ENCODE measurements at regions not wholly inside any gene's neighbourhood (a gene's known extent, or its start where the extent isn't known, plus 50 kb on each side); places are given as distances from the start of the nearest gene placed in this dataset.
A peak's percentile ranks its signal among the peaks of the same experiment; 100 is the strongest.

GRCh38 chr10:131781791-131782190 lies 119.0 kb upstream of the PPP2R2D start:
- no peak for DNase-seq

GRCh38 chr10:131784363-131785120 lies 116.3 kb upstream of the PPP2R2D start:
- no peak for DNase-seq

GRCh38 chr10:131785121-131785460 lies 115.7 kb upstream of the PPP2R2D start:
- no peak for DNase-seq

GRCh38 chr10:131786756-131787605 lies 113.8 kb upstream of the PPP2R2D start:
- peak; percentile 41 for DNase-seq

GRCh38 chr10:131787961-131788360 lies 112.8 kb upstream of the PPP2R2D start:
- no peak for DNase-seq

GRCh38 chr10:131788386-131788785 lies 112.4 kb upstream of the PPP2R2D start:
- no peak for DNase-seq

GRCh38 chr10:131789516-131789915 lies 111.3 kb upstream of the PPP2R2D start:
- DNase-seq: no peak

GRCh38 chr10:131790021-131790420 lies 110.8 kb upstream of the PPP2R2D start:
- DNase-seq: peak; percentile 2

- DNase-seq: no peak
These were observed 108.7 kb upstream of the PPP2R2D start for GRCh38 chr10:131792011-131792651.

GRCh38 chr10:131792809-131793208 lies 108.0 kb upstream of the PPP2R2D start:
- DNase-seq: no peak

GRCh38 chr10:131795761-131796160 lies 105.0 kb upstream of the PPP2R2D start:
- no peak for DNase-seq

GRCh38 chr10:131797626-131798025 lies 103.2 kb upstream of the PPP2R2D start:
- DNase-seq: no peak

GRCh38 chr10:131799429-131799828 lies 101.4 kb upstream of the PPP2R2D start:
- DNase-seq: no peak

- DNase-seq: no peak
These were observed 98.5 kb upstream of the PPP2R2D start for GRCh38 chr10:131802156-131802915.

GRCh38 chr10:131802996-131803395 lies 97.8 kb upstream of the PPP2R2D start:
- DNase-seq: no peak

- no peak for DNase-seq
These were observed 96.9 kb upstream of the PPP2R2D start for GRCh38 chr10:131803860-131804425.

- DNase-seq: no peak
These were observed 96.1 kb upstream of the PPP2R2D start for GRCh38 chr10:131804551-131805295.

- DNase-seq: no peak
These were observed 95.1 kb upstream of the PPP2R2D start for GRCh38 chr10:131805696-131806095.

- no peak for DNase-seq
These were observed 94.7 kb upstream of the PPP2R2D start for GRCh38 chr10:131806146-131806545.

- DNase-seq: no peak
These were observed 94.0 kb upstream of the PPP2R2D start for GRCh38 chr10:131806646-131807317.

GRCh38 chr10:131808370-131808930 lies 92.4 kb upstream of the PPP2R2D start:
- no peak for DNase-seq
